NB4 (cell line): ENCODE measurements at regions not wholly inside any gene's neighbourhood (a gene's known extent, or its start where the extent isn't known, plus 50 kb on each side); places are given as distances from the start of the nearest gene placed in this dataset.

Experiments
- DNase-seq: peaks from one replicate; pipeline ENCODE4 v3.0.0; 2010; ENCODE audit warnings: low read depth
- H3K4me3 ChIP-seq: one replicate; pipeline ENCODE4 v1.5.1; 2011; ENCODE audit warnings: mild to moderate bottlenecking, low read depth, low read length, moderate library complexity
- MYC ChIP-seq: IDR thresholded peaks from 2 replicates; pipeline ENCODE4 v1.6.1; 2011; ENCODE audit warnings: low read depth, low read length
- POLR2A ChIP-seq: IDR thresholded peaks from 2 replicates; pipeline ENCODE4 v1.6.1; 2011; ENCODE audit warnings: mild to moderate bottlenecking; ENCODE audit not compliant: insufficient read length; ENCODE audit errors: extremely low read depth
- TF ChIP-seq, protein P1 (sequence below): IDR thresholded peaks from one replicate; pipeline ENCODE4 v1.5.1; 2012; ENCODE audit warnings: low read depth, low read length
- TF ChIP-seq, protein P2 (sequence below): IDR thresholded peaks from 2 replicates; pipeline ENCODE4 v1.6.1; 2011; ENCODE audit warnings: low read depth, low read length

DNA sequence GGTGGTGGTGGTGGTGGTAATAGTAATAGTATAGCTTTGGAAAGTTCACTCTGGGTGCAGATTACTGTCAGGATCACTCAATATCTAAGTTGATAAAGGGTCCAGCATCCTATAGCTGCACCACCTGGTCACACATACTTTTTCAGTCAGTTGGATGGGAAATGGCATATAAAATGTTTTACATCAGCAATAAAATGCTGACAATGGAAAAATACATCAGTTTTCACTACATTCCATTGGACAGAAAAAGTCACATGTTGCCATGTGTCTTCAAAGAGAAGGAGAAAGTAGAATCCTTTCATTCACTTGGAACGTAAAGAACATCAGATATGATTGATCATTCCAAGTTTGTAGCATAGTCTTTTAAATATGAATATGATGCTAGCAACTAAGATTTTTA is 481.4 kb downstream of the SLITRK6 start:
- TF ChIP-seq, protein P1, sequence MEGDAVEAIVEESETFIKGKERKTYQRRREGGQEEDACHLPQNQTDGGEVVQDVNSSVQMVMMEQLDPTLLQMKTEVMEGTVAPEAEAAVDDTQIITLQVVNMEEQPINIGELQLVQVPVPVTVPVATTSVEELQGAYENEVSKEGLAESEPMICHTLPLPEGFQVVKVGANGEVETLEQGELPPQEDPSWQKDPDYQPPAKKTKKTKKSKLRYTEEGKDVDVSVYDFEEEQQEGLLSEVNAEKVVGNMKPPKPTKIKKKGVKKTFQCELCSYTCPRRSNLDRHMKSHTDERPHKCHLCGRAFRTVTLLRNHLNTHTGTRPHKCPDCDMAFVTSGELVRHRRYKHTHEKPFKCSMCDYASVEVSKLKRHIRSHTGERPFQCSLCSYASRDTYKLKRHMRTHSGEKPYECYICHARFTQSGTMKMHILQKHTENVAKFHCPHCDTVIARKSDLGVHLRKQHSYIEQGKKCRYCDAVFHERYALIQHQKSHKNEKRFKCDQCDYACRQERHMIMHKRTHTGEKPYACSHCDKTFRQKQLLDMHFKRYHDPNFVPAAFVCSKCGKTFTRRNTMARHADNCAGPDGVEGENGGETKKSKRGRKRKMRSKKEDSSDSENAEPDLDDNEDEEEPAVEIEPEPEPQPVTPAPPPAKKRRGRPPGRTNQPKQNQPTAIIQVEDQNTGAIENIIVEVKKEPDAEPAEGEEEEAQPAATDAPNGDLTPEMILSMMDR = no peak
- TF ChIP-seq MYC (no peak), POLR2A (no peak)
- TF ChIP-seq, protein P2, sequence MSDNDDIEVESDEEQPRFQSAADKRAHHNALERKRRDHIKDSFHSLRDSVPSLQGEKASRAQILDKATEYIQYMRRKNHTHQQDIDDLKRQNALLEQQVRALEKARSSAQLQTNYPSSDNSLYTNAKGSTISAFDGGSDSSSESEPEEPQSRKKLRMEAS = no peak
- no peak overlapping the region for H3K4me3 ChIP-seq
- DNase-seq = no peak

DNA sequence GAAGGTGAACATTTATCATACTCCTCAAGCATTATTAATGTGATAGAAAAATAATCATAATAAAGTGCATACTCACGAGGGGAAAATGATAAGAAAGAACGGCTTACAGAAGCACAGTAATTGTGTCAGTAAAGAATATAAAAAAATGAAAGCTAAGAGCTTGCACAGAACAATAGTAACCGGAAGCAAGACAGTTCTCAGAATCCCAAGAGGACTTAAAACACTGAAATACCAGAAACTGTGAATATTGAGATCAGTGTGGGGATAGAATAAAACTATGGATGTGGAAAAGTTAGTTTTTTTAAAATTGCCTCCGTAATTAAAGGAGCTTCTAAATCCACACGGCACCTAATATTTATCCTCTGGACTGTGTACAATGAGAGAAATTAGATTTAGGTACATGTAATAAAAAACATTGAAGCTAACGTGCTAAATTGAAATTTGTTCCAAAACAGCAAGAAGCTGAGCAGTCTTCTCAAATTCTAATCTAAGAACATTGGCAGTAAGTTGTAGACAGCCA is 482.7 kb downstream of the SLITRK6 start:
- DNase-seq = no peak
- no peak for TF ChIP-seq MYC
- no peak overlapping the region for H3K4me3 ChIP-seq

DNA sequence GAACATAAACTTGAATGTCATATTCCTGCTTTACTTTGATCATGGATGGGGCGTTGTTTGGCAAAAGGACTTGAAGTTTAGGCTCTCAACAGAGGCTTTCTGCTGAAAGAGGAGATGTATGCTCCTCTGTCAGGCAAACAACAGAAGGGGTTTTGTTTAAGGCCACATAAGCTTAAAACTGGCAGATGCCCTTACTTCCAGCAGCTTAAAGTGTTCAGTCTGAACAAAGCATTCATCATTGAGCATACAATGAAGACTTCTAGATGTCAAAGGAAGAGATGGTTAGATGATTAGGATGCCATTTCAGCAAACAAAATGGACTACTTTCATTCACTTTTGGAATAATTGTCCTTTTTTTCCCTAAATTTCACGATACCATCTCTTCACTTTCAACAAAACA is 484.5 kb downstream of the SLITRK6 start:
- H3K4me3 ChIP-seq = no peak overlapping the region
- TF ChIP-seq, protein P1 = no peak
- TF ChIP-seq POLR2A = no peak
- TF ChIP-seq, protein P2 = no peak
- no peak for TF ChIP-seq MYC
- no peak for DNase-seq

DNA sequence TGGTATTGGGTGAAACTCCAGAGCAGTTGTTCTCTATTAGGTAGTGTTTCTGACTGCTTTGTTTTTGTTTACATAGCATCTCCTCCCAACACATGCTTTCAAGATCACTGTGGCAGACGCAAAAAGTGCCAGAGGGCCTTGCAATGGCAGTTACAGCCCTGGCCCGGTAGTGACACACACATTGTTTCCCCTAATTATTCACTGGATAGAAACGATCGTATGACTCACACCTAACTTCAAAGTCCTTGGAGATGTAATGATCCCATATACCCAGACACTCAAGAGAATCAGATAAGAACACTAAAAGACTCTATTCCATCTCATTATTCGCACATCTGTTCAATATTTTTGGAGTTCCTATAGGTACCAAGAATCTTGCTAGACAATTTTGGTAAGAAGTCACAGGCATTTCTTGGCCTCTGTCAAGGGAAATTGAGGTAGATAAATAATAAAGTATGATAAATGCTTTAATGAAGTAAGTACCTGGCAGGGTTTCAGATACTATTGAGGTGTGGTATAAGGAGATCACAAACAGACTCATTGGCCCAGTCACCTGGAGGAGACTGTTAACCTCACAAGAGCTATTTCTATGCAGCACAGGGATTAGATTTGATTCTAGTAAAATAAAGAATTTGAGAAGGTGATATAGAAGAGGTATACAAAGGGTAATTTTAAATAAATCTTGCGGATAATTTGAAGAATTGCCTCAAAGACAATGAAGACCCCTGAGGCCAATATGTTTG is 485.3 kb downstream of the SLITRK6 start:
- DNase-seq = no peak
- no peak overlapping the region for H3K4me3 ChIP-seq
- TF ChIP-seq MYC (no peak), POLR2A (no peak)
- TF ChIP-seq, protein P1 = no peak
- TF ChIP-seq, protein P2 = no peak

DNA sequence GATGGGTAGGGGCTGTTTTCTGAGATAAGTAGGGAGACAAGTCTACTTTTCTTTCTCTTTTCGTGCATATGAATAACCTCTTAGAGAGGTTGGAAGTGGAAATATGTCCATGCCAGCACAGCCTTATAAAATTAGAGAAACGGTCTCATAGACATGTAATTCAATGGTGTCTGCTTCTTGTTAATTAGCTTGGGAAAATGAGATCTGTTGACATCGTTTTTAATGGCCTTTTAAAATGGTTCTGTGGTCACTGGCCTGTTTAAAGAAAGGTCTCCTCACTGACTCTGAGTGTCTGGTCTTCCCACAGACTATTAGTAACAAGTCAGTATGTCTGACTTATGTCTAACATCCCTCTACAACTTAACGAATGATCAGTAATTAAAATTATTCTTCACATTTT is 487.1 kb downstream of the SLITRK6 start:
- no peak for DNase-seq
- no peak overlapping the region for H3K4me3 ChIP-seq
- TF ChIP-seq MYC = no peak
- TF ChIP-seq, protein P1 = no peak
- no peak for TF ChIP-seq POLR2A
- TF ChIP-seq, protein P2 = no peak

DNA sequence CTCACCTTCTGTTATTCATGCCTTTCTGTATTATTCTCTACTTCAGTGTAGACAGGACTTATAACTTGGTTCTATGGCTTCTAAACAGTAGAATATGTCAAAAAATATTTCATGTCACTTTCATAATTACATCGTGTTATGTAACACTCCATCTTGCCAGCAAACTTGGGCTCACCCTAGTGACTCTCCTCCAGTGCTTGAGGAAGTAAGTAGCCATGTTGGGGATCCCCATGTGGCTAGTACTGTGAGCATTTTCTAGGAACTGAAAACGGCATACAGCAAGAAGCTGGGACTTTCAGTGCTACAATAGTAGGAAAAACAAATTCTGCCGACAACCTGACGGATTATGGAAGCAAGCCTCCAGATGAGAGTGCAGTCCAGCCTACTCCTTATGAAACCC is 495.6 kb downstream of the SLITRK6 start:
- no peak overlapping the region for H3K4me3 ChIP-seq
- peak; percentile 6 for DNase-seq
- TF ChIP-seq POLR2A = no peak
- no peak for TF ChIP-seq MYC
- TF ChIP-seq, protein P1 = no peak
- TF ChIP-seq, protein P2 = no peak
